ENCODE measurements at regions not wholly inside any gene's neighbourhood (a gene's known extent, or its start where the extent isn't known, plus 50 kb on each side); places are given as distances from the start of the nearest gene placed in this dataset.

DNA sequence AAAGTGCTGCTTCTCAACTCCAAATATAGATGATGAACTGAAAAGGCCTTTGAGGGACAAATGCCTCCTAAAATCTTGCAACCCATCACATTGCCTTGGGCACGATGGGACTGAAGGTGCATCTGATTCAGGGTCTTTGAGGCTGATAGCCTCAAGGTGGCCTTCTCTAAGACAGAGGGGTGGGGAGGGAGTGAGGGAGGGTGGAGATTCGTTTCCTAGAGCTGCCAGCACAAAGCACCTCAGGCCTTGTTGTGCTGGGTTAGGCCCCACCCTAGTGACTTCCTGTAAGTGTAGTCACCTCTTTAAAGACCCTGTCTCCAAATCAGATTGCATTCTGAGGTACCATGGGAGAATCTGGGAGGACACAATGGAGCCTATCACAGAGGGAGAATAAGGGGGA lies 57.1 kb downstream of the BARX1 start:
- H3K79me2 ChIP-seq (ENCODE audit: control insufficient read depth, insufficient read depth, low read length), result no peaks in the 10 kb centered on the region
- H4K20me1 ChIP-seq (ENCODE audit: control insufficient read depth, insufficient read depth), result no peaks in the 10 kb centered on the region
- ChIA-PET CTCF (no interaction called here), RAD21 (ENCODE audit: unreplicated experiment) (no interaction called here), POLR2A (no interaction called here), SMC1A (ENCODE audit: uncharacterized antibody, unreplicated experiment) (no interaction called here)
- H3K36me3 ChIP-seq (ENCODE audit: control insufficient read depth in 2 of 2, insufficient read depth in 2 of 2, low read length in 1 of 2), result no peaks in the 10 kb centered on the region
- peaks cover under 1% of the 10 kb centered on the region; the same call in 1 of the 3 replicates for H3K9me3 ChIP-seq (replicated peaks; ENCODE audit: control insufficient read depth, insufficient read depth, low read length)
- no peak overlapping the region for H3K27ac ChIP-seq (ENCODE audit: control insufficient read depth, insufficient read depth)
- no TSS peak for BruUV-seq (replicated peaks)
- no peaks in the 10 kb centered on the region for H3K4me1 ChIP-seq (ENCODE audit: control insufficient read depth, insufficient read depth, low read length)
- H3K4me3 ChIP-seq, result no peak overlapping the region
- ATAC-seq, result no peak
- WGBS (ENCODE audit: insufficient coverage, insufficient replicate concordance, low lambda C conversion rate, missing lambda C conversion rate), result 29% methylated on average over 2 of the region's 2 CpGs
- no peak overlapping the region for H3K4me2 ChIP-seq (ENCODE audit: control insufficient read depth, insufficient read depth)
- TF ChIP-seq, protein P1, sequence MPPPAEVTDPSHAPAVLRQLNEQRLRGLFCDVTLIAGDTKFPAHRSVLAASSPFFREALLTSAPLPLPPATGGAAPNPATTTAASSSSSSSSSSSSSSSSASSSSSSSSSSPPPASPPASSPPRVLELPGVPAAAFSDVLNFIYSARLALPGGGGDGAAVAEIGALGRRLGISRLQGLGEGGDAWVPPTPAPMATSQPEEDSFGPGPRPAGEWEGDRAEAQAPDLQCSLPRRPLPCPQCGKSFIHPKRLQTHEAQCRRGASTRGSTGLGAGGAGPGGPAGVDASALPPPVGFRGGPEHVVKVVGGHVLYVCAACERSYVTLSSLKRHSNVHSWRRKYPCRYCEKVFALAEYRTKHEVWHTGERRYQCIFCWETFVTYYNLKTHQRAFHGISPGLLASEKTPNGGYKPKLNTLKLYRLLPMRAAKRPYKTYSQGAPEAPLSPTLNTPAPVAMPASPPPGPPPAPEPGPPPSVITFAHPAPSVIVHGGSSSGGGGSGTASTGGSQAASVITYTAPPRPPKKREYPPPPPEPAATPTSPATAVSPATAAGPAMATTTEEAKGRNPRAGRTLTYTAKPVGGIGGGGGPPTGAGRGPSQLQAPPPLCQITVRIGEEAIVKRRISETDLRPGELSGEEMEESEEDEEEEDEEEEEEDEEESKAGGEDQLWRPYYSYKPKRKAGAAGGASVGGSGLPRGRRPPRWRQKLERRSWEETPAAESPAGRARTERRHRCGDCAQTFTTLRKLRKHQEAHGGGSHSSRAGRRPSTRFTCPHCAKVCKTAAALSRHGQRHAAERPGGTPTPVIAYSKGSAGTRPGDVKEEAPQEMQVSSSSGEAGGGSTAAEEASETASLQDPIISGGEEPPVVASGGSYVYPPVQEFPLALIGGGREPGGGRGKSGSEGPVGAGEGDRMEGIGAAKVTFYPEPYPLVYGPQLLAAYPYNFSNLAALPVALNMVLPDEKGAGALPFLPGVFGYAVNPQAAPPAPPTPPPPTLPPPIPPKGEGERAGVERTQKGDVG (CRISPR knock-in tag; IDR thresholded peaks at IDR 0.05), result no peak
- no peak for TF ChIP-seq RB1 (IDR thresholded peaks at IDR 0.05; ENCODE audit: borderline replicate concordance)
- TF ChIP-seq, protein P2, sequence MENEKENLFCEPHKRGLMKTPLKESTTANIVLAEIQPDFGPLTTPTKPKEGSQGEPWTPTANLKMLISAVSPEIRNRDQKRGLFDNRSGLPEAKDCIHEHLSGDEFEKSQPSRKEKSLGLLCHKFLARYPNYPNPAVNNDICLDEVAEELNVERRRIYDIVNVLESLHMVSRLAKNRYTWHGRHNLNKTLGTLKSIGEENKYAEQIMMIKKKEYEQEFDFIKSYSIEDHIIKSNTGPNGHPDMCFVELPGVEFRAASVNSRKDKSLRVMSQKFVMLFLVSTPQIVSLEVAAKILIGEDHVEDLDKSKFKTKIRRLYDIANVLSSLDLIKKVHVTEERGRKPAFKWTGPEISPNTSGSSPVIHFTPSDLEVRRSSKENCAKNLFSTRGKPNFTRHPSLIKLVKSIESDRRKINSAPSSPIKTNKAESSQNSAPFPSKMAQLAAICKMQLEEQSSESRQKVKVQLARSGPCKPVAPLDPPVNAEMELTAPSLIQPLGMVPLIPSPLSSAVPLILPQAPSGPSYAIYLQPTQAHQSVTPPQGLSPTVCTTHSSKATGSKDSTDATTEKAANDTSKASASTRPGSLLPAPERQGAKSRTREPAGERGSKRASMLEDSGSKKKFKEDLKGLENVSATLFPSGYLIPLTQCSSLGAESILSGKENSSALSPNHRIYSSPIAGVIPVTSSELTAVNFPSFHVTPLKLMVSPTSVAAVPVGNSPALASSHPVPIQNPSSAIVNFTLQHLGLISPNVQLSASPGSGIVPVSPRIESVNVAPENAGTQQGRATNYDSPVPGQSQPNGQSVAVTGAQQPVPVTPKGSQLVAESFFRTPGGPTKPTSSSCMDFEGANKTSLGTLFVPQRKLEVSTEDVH (IDR thresholded peaks at IDR 0.05; ENCODE audit: low read depth, partially characterized antibody), result no peak
- intact Hi-C loops (cut with micrococcal nuclease; ENCODE audit: unreplicated experiment), result no loop called here
- H3K27me3 ChIP-seq (replicated peaks in 1 of 2; ENCODE audit: control insufficient read depth in 2 of 2, insufficient read depth in 2 of 2, low read length in 1 of 2), result no peaks in the 10 kb centered on the region
- DNase-seq (ENCODE audit: low read depth, low spot score), result no peak
- in situ Hi-C loops (cut with MboI), result no loop called here
- no peak overlapping the region for H2AFZ ChIP-seq (ENCODE audit: control insufficient read depth, low read depth, low read length)
- H3K9ac ChIP-seq (ENCODE audit: control insufficient read depth, insufficient read depth, low read length), result no peak overlapping the region
- FAIRE-seq, result no peak
